Retinal pigment epithelial cell (primary cell): ENCODE measurements at regions not wholly inside any gene's neighbourhood (a gene's known extent, or its start where the extent isn't known, plus 50 kb on each side); places are given as distances from the start of the nearest gene placed in this dataset.
"Not testable (repeated sequence)": the region's sequence is repeated elsewhere in the genome, so short reads cannot be mapped to it uniquely, and the experiment has no call there.

Experiments
- DNase-seq: peaks from one replicate; pipeline ENCODE4 v3.0.0-alpha.2; 2010; ENCODE audit warnings: low read depth
- H3K4me3 ChIP-seq: 2 replicates; pipeline ENCODE4 v1.5.1; 2011; ENCODE audit warnings: mild to moderate bottlenecking, low read length, control low read depth, moderate library complexity
- CTCF ChIP-seq: conservative IDR thresholded peaks from 2 replicates; pipeline ENCODE4 v1.5.1; 2011; ENCODE audit warnings: low read depth, low read length, control low read depth, inconsistent platforms

GRCh38 chr4:123183308-123183707 is 213.3 kb upstream of the SPRY1 start:
- TF ChIP-seq CTCF: no peak
- H3K4me3 ChIP-seq: no peak overlapping the region
- no peak for DNase-seq

GRCh38 chr4:123183754-123184153 is 212.8 kb upstream of the SPRY1 start:
- DNase-seq, H3K4me3 ChIP-seq: not testable (repeated sequence)

- TF ChIP-seq CTCF: no peak
- no peak for DNase-seq
- no peak overlapping the region for H3K4me3 ChIP-seq
These were observed 209.9 kb upstream of the SPRY1 start for GRCh38 chr4:123186731-123187130.

- no peak for TF ChIP-seq CTCF
These were observed 206.4 kb upstream of the SPRY1 start for GRCh38 chr4:123190176-123190575.

GRCh38 chr4:123191728-123192127 is 204.9 kb upstream of the SPRY1 start:
- no peak overlapping the region for H3K4me3 ChIP-seq
- DNase-seq: no peak
- no peak for TF ChIP-seq CTCF

More at GRCh38 chr4:123190176-123190575, 206.4 kb upstream of the SPRY1 start:
- DNase-seq: no peak
- H3K4me3 ChIP-seq: no peak overlapping the region

GRCh38 chr4:123193802-123194367 is 202.7 kb upstream of the SPRY1 start:
- H3K4me3 ChIP-seq: no peak overlapping the region
- TF ChIP-seq CTCF: no peak
- DNase-seq: no peak

- no peak overlapping the region for H3K4me3 ChIP-seq
- no peak for TF ChIP-seq CTCF
- no peak for DNase-seq
These were observed 197.9 kb upstream of the SPRY1 start for GRCh38 chr4:123198706-123199105.
